K562 (cell line): ENCODE measurements at regions not wholly inside any gene's neighbourhood (a gene's known extent, or its start where the extent isn't known, plus 50 kb on each side); places are given as distances from the start of the nearest gene placed in this dataset.

Experiments
- ATAC-seq: fragments of 200-7000 bp; cut with Tn5 transposase; 3 replicates; pipeline ENCODE4 v1.9.1; 2020; ENCODE audit warnings: moderate library complexity
- BruUV-seq: library from RNA; stranded (reverse); fragments of 400-500 nt; replicated peaks from 2 replicates; lab custom pipeline; 2021; lab: Mats Ljungman, UMichigan
- CTCF ChIA-PET: fragments of 300-600 bp; formaldehyde crosslinking; extraction: SDS; loops from one replicate; lab custom pipeline; 2021; ENCODE audit warnings: low intra/inter-chr PET ratio; lab: Yijun Ruan, JAX
- POLR2A ChIA-PET: fragments of 300-600, 350-650 bp; sonication (Branson Sonifier 250); formaldehyde crosslinking; extraction: SDS; loops from one replicate; lab custom pipeline; 2021; ENCODE audit warnings: antibody characterized with exemption, inconsistent platforms; lab: Yijun Ruan, JAX
- DNase-seq, 4 experiments: peaks; one replicate each; pipeline versions ENCODE4 v3.0.0 to v3.0.0-alpha.2; 2011 to 2018; ENCODE audit warnings: low spot score in 3 of 4, mixed read lengths in 3 of 4; ENCODE audit errors: extremely low read depth in 1 of 4
- FAIRE-seq: peaks from 2 replicates; lab custom pipeline; 2011; peaks lifted over from hg19 to GRCh38; lab: Jason Lieb, UNC
- H2AFZ ChIP-seq: 2 replicates; pipeline ENCODE4 v1.6.0; 2011; ENCODE audit warnings: low read depth, low read length, control low read depth, inconsistent platforms
- H3K27ac ChIP-seq: fragments of 200-600 bp; 3 replicates; pipeline ENCODE4 v1.8.0; 2011; ENCODE audit warnings: low read depth, mild to moderate bottlenecking, control low read depth, inconsistent platforms, low read length, moderate library complexity, mixed read lengths; ENCODE audit errors: extremely low read depth
- H3K27me3 ChIP-seq, 2 experiments: fragments of 300-600 bp in 1 of 2; 2 replicates in 1 of 2; 3 replicates in 1 of 2; pipeline versions ENCODE4 v1.6.0 to v1.8.0; 2011; ENCODE audit warnings: inconsistent platforms in 2 of 2, low read length in 2 of 2, mild to moderate bottlenecking in 1 of 2, mixed read lengths in 1 of 2, moderate library complexity in 1 of 2; ENCODE audit not compliant: control insufficient read depth in 2 of 2, insufficient read depth in 2 of 2
- H3K36me3 ChIP-seq: fragments of 300-600 bp; 3 replicates; pipeline ENCODE4 v1.8.0; 2011; ENCODE audit warnings: mild to moderate bottlenecking, low read length, inconsistent platforms; ENCODE audit not compliant: control insufficient read depth, insufficient read depth
- H3K4me1 ChIP-seq, 2 experiments: fragments of 200-600 bp in 1 of 2; replicated peaks in 1 of 2; 2 replicates in 1 of 2; 3 replicates in 1 of 2; pipeline versions ENCODE4 v1.5.1 to v1.8.0; 2011; ENCODE audit warnings: inconsistent platforms in 2 of 2, low read length in 2 of 2, mild to moderate bottlenecking in 1 of 2, mixed read lengths in 1 of 2, moderate library complexity in 1 of 2; ENCODE audit not compliant: control insufficient read depth in 2 of 2, insufficient read depth in 2 of 2
- H3K4me2 ChIP-seq: 2 replicates; pipeline ENCODE4 v1.6.1; 2011; ENCODE audit warnings: low read length, control low read depth, inconsistent platforms, mixed read lengths; ENCODE audit not compliant: insufficient read depth
- H3K4me3 ChIP-seq: fragments of 200-600 bp; sonication (generic), shearing (Covaris generic); 2 replicates; pipeline ENCODE4 v1.5.1; 2016; ENCODE audit warnings: control low read depth, inconsistent platforms
- H3K79me2 ChIP-seq: fragments of 200-600 bp; 3 replicates; pipeline ENCODE4 v1.8.0; 2011; ENCODE audit warnings: low read length, inconsistent platforms; ENCODE audit not compliant: control insufficient read depth, insufficient read depth
- H3K9ac ChIP-seq, 2 experiments: 2 replicates each; pipeline versions ENCODE4 v1.6.0 to v1.6.1; 2011; ENCODE audit warnings: low read depth in 2 of 2, low read length in 2 of 2, control low read depth in 1 of 2, inconsistent platforms in 1 of 2, mild to moderate bottlenecking in 1 of 2, mixed read lengths in 1 of 2; ENCODE audit not compliant: insufficient read depth in 1 of 2
- H3K9me1 ChIP-seq: one replicate; pipeline ENCODE4 v1.6.0; 2011; ENCODE audit warnings: inconsistent platforms, mild to moderate bottlenecking, low read length, moderate library complexity; ENCODE audit not compliant: control insufficient read depth, insufficient read depth
- H3K9me3 ChIP-seq: replicated peaks from 2 replicates; pipeline ENCODE4 v1.5.1; 2011; ENCODE audit warnings: low read depth, low read length, inconsistent platforms; ENCODE audit not compliant: control insufficient read depth, insufficient read depth
- H4K20me1 ChIP-seq: replicated peaks from 2 replicates; pipeline ENCODE4 v1.6.1; 2011; ENCODE audit warnings: low read length, inconsistent platforms, mixed read lengths; ENCODE audit not compliant: control insufficient read depth, insufficient read depth
- NRF1 ChIP-seq, 2 experiments: fragments of 450-650 bp; IDR thresholded peaks in 1 of 2; conservative IDR thresholded peaks in 1 of 2; 2 replicates each; pipeline ENCODE4 v1.6.1; 2014; ENCODE audit warnings: mild to moderate bottlenecking in 2 of 2
- SMC3 ChIP-seq: conservative IDR thresholded peaks from 2 replicates; pipeline ENCODE4 v1.6.1; 2011; ENCODE audit warnings: low read depth, low read length, improper control_type of control experiment; ENCODE audit not compliant: insufficient read depth
- STAT5A ChIP-seq: IDR thresholded peaks from 2 replicates; pipeline ENCODE4 v1.6.1; 2012; ENCODE audit warnings: low read length, inconsistent platforms, borderline replicate concordance
- ZNF3 ChIP-seq: fragments of 250-450 bp; sonication (Bioruptor Pico); IDR thresholded peaks from 2 replicates; pipeline ENCODE4 v1.5.0; 2021; ENCODE audit warnings: mild to moderate bottlenecking, moderate library complexity
- WGBS: fragments of 100-300 bp; shearing (Covaris generic); methylation state at CpG from one replicate; pipeline ENCODE4 v1.1.6; 2016; ENCODE audit warnings: low coverage, mixed read lengths; ENCODE audit not compliant: insufficient coverage; ENCODE audit errors: missing lambda C conversion rate; 5-methylcytosine and 5-hydroxymethylcytosine counted together
- in situ Hi-C: fragments of 300-500 bp; cut with MboI; formaldehyde crosslinking; loops from 4 replicates; pipeline ENCODE4 v1.15.0; 2018; ENCODE audit warnings: inconsistent platforms, mixed read lengths
- intact Hi-C: fragments of 100-400 bp; cut with micrococcal nuclease; formaldehyde crosslinking; loops from 2 replicates; pipeline ENCODE4 v1.14.2; 2022
- TF ChIP-seq, protein P1 (sequence below): IDR thresholded peaks from 2 replicates; pipeline ENCODE4 v1.6.1; 2016; ENCODE audit warnings: missing genetic modification characterization, missing compliant biosample characterization

DNA sequence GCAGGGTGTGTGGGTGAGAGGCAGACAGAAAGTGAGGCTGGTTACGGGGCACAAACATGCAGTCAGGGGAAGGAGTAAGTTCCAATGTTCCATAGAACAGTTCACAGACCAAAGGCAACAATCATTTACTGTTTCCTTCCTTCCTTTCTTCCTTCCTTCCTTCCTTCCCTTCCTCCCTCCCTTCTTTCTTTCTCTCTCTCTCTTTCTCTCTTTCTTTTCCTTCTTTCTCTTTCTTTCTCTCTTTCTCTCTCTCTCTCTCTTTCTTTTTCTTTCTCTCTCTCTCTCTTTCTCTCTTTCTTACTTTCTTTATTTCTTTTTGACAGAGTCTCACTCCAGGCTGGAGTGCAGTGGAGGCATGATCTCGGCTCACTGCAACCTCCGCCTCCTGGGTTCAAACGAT is 125.8 kb upstream of the LPCAT1 start:
- H2AFZ ChIP-seq: no peak overlapping the region
- no peak overlapping the region for H3K27ac ChIP-seq
- TF ChIP-seq ZNF3 (CRISPR knock-in tag) (no peak), NRF1 (conservative IDR thresholded peaks at IDR 0.05 in 1 of 2, IDR thresholded peaks at IDR 0.05 in 1 of 2) (no peak), STAT5A (no peak), SMC3 (no peak)
- TF ChIP-seq, protein P1, sequence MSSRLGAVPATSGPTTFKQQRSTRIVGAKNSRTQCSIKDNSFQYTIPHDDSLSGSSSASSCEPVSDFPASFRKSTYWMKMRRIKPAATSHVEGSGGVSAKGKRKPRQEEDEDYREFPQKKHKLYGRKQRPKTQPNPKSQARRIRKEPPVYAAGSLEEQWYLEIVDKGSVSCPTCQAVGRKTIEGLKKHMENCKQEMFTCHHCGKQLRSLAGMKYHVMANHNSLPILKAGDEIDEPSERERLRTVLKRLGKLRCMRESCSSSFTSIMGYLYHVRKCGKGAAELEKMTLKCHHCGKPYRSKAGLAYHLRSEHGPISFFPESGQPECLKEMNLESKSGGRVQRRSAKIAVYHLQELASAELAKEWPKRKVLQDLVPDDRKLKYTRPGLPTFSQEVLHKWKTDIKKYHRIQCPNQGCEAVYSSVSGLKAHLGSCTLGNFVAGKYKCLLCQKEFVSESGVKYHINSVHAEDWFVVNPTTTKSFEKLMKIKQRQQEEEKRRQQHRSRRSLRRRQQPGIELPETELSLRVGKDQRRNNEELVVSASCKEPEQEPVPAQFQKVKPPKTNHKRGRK (tag): peak; percentile 81
- TF ChIP-seq, all 486 proteins: peak for 1
- POLR2A ChIA-PET: no interaction called here
- Histone ChIP-seq H3K9me3 (no peaks in the 10 kb centered on the region), H3K36me3 (no peaks in the 10 kb centered on the region), H3K9ac (no peak overlapping the region), H4K20me1 (no peaks in the 10 kb centered on the region; the same call in 1 of the 2 replicates), H3K27me3 (peaks cover 13 to 30% of the 10 kb centered on the region in 2 experiments; a peak in 4 of 5 replicates), H3K4me2 (no peak overlapping the region), H3K4me1 (peaks cover 0 to 30% of the 10 kb centered on the region in 2 experiments; a peak in 3 of 5 replicates), H3K79me2 (no peaks in the 10 kb centered on the region), H3K4me3 (no peak overlapping the region), H3K9me1 (no peaks in the 10 kb centered on the region)
- CTCF ChIA-PET: no interaction called here
- intact Hi-C loops (loop anchor here (10.0 kb wide), 1 partner anchor 265 kb away; no protein-coding TSS in a partner anchor), in situ Hi-C loops (loop anchor here (25.0 kb wide), 1 partner anchor 712 kb away; no protein-coding TSS in a partner anchor)
- no TSS peak for BruUV-seq
- FAIRE-seq (no peak), DNase-seq (no peak), ATAC-seq (no peak)
- 3% methylated on average over 4 of the region's 4 CpGs for WGBS
